ENCODE measurements at regions not wholly inside any gene's neighbourhood (a gene's known extent, or its start where the extent isn't known, plus 50 kb on each side); places are given as distances from the start of the nearest gene placed in this dataset.
"Not testable (repeated sequence)": the region's sequence is repeated elsewhere in the genome, so short reads cannot be mapped to it uniquely, and the experiment has no call there.

DNA sequence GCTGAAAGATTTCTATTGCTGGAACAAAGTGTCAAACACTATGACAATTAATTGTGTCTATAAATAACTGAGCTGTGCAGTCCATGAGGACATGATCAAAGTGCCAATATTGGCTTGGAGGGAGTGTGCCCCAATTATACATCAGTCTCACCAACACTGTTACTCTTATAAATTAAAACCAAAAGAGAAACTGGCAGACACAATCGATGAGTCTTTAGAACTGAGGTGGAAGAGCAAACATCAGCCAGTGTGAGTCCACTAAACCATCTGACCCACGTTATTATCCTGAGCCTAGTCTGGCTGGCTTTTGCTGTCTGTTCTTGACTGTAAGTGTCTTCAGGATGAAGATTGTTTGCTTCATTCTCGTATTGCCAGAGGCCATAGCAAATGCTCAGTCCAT is 98.9 kb downstream of the OLIG3 start:
- Histone ChIP-seq H3K9ac (ENCODE audit: low read depth, low read length) (no peak overlapping the region), H3K4me1 (ENCODE audit: control insufficient read depth, insufficient read depth, low read length) (no peaks in the 10 kb centered on the region), H3K4me3 (ENCODE audit: low read length) (no peak overlapping the region), H3K4me2 (ENCODE audit: low read length) (no peak overlapping the region), H3K36me3 (ENCODE audit: insufficient read depth, low read length) (no peaks in the 10 kb centered on the region), H3K27me3 (ENCODE audit: control insufficient read depth, insufficient read depth, low read length) (peaks cover 20% of the 10 kb centered on the region), H3K9me3 (replicated peaks; ENCODE audit: low read length) (no peaks in the 10 kb centered on the region)

GRCh38 chr6:137391061-137391814 is 103.0 kb downstream of the OLIG3 start:
- Histone ChIP-seq H3K4me2 (ENCODE audit: low read length) (no peak overlapping the region), H3K27me3 (ENCODE audit: control insufficient read depth, insufficient read depth, low read length) (peaks cover 18% of the 10 kb centered on the region), H3K9me3 (replicated peaks; ENCODE audit: low read length) (no peaks in the 10 kb centered on the region), H3K4me3 (ENCODE audit: low read length) (no peak overlapping the region), H3K4me1 (ENCODE audit: control insufficient read depth, insufficient read depth, low read length) (no peaks in the 10 kb centered on the region), H3K36me3 (ENCODE audit: insufficient read depth, low read length) (no peaks in the 10 kb centered on the region), H3K9ac (ENCODE audit: low read depth, low read length) (no peak overlapping the region)

DNA sequence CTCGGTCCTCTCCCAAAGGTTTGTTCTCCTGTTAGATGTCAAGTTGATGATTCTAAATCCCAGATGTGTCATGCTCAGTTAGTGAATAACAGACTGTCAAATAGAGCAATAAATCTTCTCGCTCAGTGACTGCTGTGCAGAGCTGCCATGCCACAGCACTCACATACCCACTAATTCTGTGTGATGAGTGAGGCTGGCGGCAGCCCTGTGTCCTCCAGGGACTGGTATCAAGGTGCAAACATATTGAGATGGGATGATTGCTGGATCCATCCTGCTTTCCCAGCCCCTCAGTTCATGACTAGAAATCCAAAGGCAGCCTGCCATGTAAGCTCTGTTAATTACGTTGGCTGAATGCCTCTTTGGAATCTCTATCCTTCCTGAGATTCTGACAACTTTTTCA is 103.9 kb downstream of the OLIG3 start:
- no peak overlapping the region for H3K9ac ChIP-seq (ENCODE audit: low read depth, low read length)
- no peaks in the 10 kb centered on the region for H3K9me3 ChIP-seq (replicated peaks; ENCODE audit: low read length)
- H3K27me3 ChIP-seq (ENCODE audit: control insufficient read depth, insufficient read depth, low read length), result peaks cover 18% of the 10 kb centered on the region
- no peaks in the 10 kb centered on the region for H3K36me3 ChIP-seq (ENCODE audit: insufficient read depth, low read length)
- H3K4me1 ChIP-seq (ENCODE audit: control insufficient read depth, insufficient read depth, low read length), result no peaks in the 10 kb centered on the region
- H3K4me3 ChIP-seq (ENCODE audit: low read length), result no peak overlapping the region
- no peak overlapping the region for H3K4me2 ChIP-seq (ENCODE audit: low read length)

GRCh38 chr6:137389150-137389704 is 105.0 kb downstream of the OLIG3 start:
- H3K4me1 ChIP-seq (ENCODE audit: control insufficient read depth, insufficient read depth, low read length), result no peaks in the 10 kb centered on the region
- H3K27me3 ChIP-seq (ENCODE audit: control insufficient read depth, insufficient read depth, low read length), result peaks cover 15% of the 10 kb centered on the region
- no peaks in the 10 kb centered on the region for H3K36me3 ChIP-seq (ENCODE audit: insufficient read depth, low read length)
- no peaks in the 10 kb centered on the region for H3K9me3 ChIP-seq (replicated peaks; ENCODE audit: low read length)
- H3K4me2 ChIP-seq (ENCODE audit: low read length), result no peak overlapping the region
- H3K9ac ChIP-seq (ENCODE audit: low read depth, low read length), result no peak overlapping the region
- no peak overlapping the region for H3K4me3 ChIP-seq (ENCODE audit: low read length)

DNA sequence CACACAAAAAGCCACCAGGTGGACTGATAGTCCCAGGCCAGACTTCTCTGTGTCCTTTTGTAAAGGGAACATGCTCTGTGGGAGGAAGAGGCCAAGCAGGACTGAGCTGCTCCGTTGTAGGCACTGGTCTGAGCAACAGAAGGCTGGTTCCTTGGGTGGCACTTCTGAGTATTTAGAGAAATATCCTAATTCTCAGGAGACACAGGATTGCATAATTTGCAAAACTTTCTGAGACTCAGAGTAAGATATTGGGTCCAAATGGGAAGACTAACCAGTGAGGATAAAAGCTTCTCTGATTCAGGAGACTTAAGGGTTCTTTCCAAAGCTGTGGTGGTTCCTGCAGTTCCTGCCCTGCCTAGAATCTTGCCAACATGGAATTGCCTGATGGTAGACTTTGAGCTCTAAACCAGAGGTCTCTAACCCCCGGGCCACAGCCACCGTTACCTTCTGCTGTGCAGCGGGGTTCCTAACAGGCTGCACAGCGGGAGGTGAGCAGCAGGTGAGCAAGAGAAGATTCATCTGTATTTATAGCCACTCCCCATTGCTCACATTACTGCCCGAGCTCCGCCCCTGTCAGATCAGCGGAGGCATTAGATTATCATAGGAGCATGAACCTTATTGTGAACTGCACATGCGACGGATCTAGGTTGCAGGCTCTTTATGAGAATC is 107.0 kb downstream of the OLIG3 start:
- Histone ChIP-seq H3K9ac (ENCODE audit: low read depth, low read length) (no peak overlapping the region), H3K27me3 (ENCODE audit: control insufficient read depth, insufficient read depth, low read length) (peaks cover 10% of the 10 kb centered on the region), H3K4me1 (ENCODE audit: control insufficient read depth, insufficient read depth, low read length) (no peaks in the 10 kb centered on the region), H3K4me2 (ENCODE audit: low read length) (no peak overlapping the region), H3K36me3 (ENCODE audit: insufficient read depth, low read length) (no peaks in the 10 kb centered on the region), H3K9me3 (replicated peaks; ENCODE audit: low read length) (no peaks in the 10 kb centered on the region), H3K4me3 (ENCODE audit: low read length) (no peak overlapping the region)

DNA sequence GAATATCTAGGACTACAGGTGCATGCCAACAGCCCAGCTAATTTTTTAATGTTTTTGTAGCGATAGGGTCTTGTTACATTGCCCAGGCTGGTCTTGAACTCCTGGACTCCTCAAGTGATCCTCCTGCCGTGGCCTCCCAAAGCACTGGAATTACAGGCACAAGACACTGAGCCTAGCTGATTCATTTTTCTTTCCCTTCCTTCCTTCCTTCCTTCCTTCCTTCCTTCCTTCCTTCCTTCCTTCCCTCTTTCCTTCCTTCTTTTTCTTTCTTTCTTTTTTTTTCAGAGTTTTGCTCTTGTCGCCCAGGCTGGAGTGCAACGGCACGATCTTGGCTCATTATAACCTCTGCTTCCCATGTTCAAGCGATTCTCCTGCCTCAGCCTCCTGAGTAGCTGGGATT is 110.9 kb downstream of the OLIG3 start:
- H3K4me2 ChIP-seq (ENCODE audit: low read length); H3K9me3 ChIP-seq (replicated peaks; ENCODE audit: low read length); H3K36me3 ChIP-seq (ENCODE audit: insufficient read depth, low read length); H3K27me3 ChIP-seq (ENCODE audit: control insufficient read depth, insufficient read depth, low read length); H3K4me1 ChIP-seq (ENCODE audit: control insufficient read depth, insufficient read depth, low read length); H3K4me3 ChIP-seq (ENCODE audit: low read length); H3K9ac ChIP-seq (ENCODE audit: low read depth, low read length): not testable (repeated sequence)

- H3K36me3 ChIP-seq (ENCODE audit: insufficient read depth, low read length), result no peaks in the 10 kb centered on the region
- H3K27me3 ChIP-seq (ENCODE audit: control insufficient read depth, insufficient read depth, low read length), result no peaks in the 10 kb centered on the region
- H3K4me3 ChIP-seq (ENCODE audit: low read length), result no peak overlapping the region
- no peaks in the 10 kb centered on the region for H3K4me1 ChIP-seq (ENCODE audit: control insufficient read depth, insufficient read depth, low read length)
- H3K4me2 ChIP-seq (ENCODE audit: low read length), result no peak overlapping the region
- H3K9ac ChIP-seq (ENCODE audit: low read depth, low read length), result no peak overlapping the region
- no peaks in the 10 kb centered on the region for H3K9me3 ChIP-seq (replicated peaks; ENCODE audit: low read length)
Observed at GRCh38 chr6:137378090-137378369, 116.2 kb downstream of the OLIG3 start.

- no peak overlapping the region for H3K4me2 ChIP-seq (ENCODE audit: low read length)
- no peaks in the 10 kb centered on the region for H3K9me3 ChIP-seq (replicated peaks; ENCODE audit: low read length)
- H3K36me3 ChIP-seq (ENCODE audit: insufficient read depth, low read length), result no peaks in the 10 kb centered on the region
- H3K4me1 ChIP-seq (ENCODE audit: control insufficient read depth, insufficient read depth, low read length), result no peaks in the 10 kb centered on the region
- no peak overlapping the region for H3K4me3 ChIP-seq (ENCODE audit: low read length)
- no peaks in the 10 kb centered on the region for H3K27me3 ChIP-seq (ENCODE audit: control insufficient read depth, insufficient read depth, low read length)
- no peak overlapping the region for H3K9ac ChIP-seq (ENCODE audit: low read depth, low read length)
Observed at GRCh38 chr6:137373296-137373695, 120.9 kb downstream of the OLIG3 start.

DNA sequence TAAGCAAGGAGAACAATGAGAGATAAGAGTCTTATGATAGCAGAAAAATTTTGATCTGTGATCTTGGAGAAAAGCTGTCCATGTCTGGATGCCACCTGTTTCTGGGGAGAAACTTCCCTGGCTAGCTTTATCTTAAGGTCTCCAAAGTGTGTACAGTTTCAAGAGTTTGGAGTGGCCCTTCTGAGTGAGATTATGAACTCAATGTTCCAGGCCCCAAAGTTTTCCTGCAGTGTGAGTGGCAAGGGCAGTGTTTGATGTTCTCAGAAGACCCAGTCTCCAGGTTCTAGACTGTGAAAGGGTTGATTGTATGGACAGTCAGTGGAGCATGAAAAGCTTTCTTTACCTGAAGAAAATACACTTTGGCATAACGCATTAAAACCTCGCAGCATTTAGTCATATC is 121.7 kb downstream of the OLIG3 start:
- no peak overlapping the region for H3K4me3 ChIP-seq (ENCODE audit: low read length)
- no peak overlapping the region for H3K4me2 ChIP-seq (ENCODE audit: low read length)
- H3K27me3 ChIP-seq (ENCODE audit: control insufficient read depth, insufficient read depth, low read length), result no peaks in the 10 kb centered on the region
- H3K9me3 ChIP-seq (replicated peaks; ENCODE audit: low read length), result no peaks in the 10 kb centered on the region
- H3K9ac ChIP-seq (ENCODE audit: low read depth, low read length), result no peak overlapping the region
- no peaks in the 10 kb centered on the region for H3K4me1 ChIP-seq (ENCODE audit: control insufficient read depth, insufficient read depth, low read length)
- no peaks in the 10 kb centered on the region for H3K36me3 ChIP-seq (ENCODE audit: insufficient read depth, low read length)

DNA sequence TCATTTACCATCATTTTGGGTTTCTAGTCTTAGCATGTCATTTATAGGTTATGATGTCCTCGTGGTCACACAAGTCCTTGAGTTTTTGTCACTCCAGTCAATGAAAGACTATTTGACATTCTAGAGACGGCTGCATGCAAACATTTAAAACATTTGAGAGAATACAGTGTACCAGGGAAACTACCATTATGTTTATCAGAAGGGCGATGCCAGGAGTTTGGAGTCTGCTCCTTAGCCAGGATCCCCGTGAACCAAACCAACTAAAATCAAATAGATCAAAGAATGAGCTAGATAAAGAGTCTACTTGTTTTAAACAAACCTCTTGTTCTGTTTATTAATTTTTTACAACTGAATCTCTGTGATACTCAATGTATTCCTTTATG is 122.6 kb downstream of the OLIG3 start:
- H3K36me3 ChIP-seq (ENCODE audit: insufficient read depth, low read length), result no peaks in the 10 kb centered on the region

GRCh38 chr6:137370871-137371633 is 123.1 kb downstream of the OLIG3 start:
- H3K4me2 ChIP-seq (ENCODE audit: low read length), result no peak overlapping the region
- no peaks in the 10 kb centered on the region for H3K4me1 ChIP-seq (ENCODE audit: control insufficient read depth, insufficient read depth, low read length)
- no peak overlapping the region for H3K9ac ChIP-seq (ENCODE audit: low read depth, low read length)
- H3K36me3 ChIP-seq (ENCODE audit: insufficient read depth, low read length), result no peaks in the 10 kb centered on the region
- no peaks in the 10 kb centered on the region for H3K9me3 ChIP-seq (replicated peaks; ENCODE audit: low read length)
- no peak overlapping the region for H3K4me3 ChIP-seq (ENCODE audit: low read length)
- no peaks in the 10 kb centered on the region for H3K27me3 ChIP-seq (ENCODE audit: control insufficient read depth, insufficient read depth, low read length)

More for the DNA sequence above, 122.6 kb downstream of the OLIG3 start:
- H3K4me3 ChIP-seq (ENCODE audit: low read length), result no peak overlapping the region
- no peaks in the 10 kb centered on the region for H3K4me1 ChIP-seq (ENCODE audit: control insufficient read depth, insufficient read depth, low read length)
- H3K4me2 ChIP-seq (ENCODE audit: low read length), result no peak overlapping the region
- no peaks in the 10 kb centered on the region for H3K27me3 ChIP-seq (ENCODE audit: control insufficient read depth, insufficient read depth, low read length)
- no peaks in the 10 kb centered on the region for H3K9me3 ChIP-seq (replicated peaks; ENCODE audit: low read length)
- no peak overlapping the region for H3K9ac ChIP-seq (ENCODE audit: low read depth, low read length)

Measured in skeletal muscle satellite cell (primary cell).